Stimulated activated CD8-positive, alpha-beta memory T cell treated with anti-CD3 and anti-CD28 coated beads, Interleukin-12 subunit alpha, Interleukin-12 subunit beta, amount 100 ng/mL, for 24 hours (primary cell): ENCODE measurements at regions not wholly inside any gene's neighbourhood (a gene's known extent, or its start where the extent isn't known, plus 50 kb on each side); places are given as distances from the start of the nearest gene placed in this dataset.
"Not testable (repeated sequence)": the region's sequence is repeated elsewhere in the genome, so short reads cannot be mapped to it uniquely, and the experiment has no call there.

ENCODE experiments used
- DNase-seq: peaks from one replicate; pipeline ENCODE4 v3.0.0-alpha.2; 2020; ENCODE audit errors: extremely low read depth

- DNase-seq, result no peak
Observed at GRCh38 chr16:48682971-48683370, 73.0 kb upstream of the N4BP1 start.

GRCh38 chr16:48681520-48681919 lies 71.5 kb upstream of the N4BP1 start:
- no peak for DNase-seq

- DNase-seq, result no peak
Observed at GRCh38 chr16:48680881-48681280, 70.9 kb upstream of the N4BP1 start.

GRCh38 chr16:48676836-48677235 lies 66.9 kb upstream of the N4BP1 start:
- DNase-seq, result no peak

- not testable (repeated sequence) for DNase-seq
Observed at GRCh38 chr16:48668184-48668583, 58.2 kb upstream of the N4BP1 start.

- DNase-seq, result no peak
Observed at GRCh38 chr16:48659940-48660339, 50.0 kb upstream of the N4BP1 start.
